ENCODE measurements at regions not wholly inside any gene's neighbourhood (a gene's known extent, or its start where the extent isn't known, plus 50 kb on each side); places are given as distances from the start of the nearest gene placed in this dataset.

DNA sequence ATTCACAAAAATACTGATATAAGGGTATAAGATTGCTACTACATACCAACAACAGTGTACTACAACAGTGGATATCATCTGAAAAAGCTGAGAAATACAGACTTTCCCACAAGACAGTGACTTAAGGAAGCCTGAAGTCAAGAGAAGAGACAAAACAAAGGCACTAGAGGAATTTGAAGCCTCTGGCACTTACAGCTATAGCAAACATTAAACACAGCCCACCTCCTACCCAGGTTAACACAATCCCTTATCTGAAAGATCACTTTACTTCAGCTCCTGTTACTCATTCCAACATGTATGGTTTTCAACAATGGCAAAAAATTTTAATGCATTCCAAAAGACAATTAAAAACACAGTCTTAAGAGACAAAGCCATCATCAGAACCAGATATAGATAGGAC, 388.5 kb downstream of the JRKL start:
- peaks cover 5% of the 10 kb centered on the region; the same call in 1 of the 2 replicates for H3K4me1 Mint-ChIP-seq (ENCODE audit: low read depth)
- no peak overlapping the region for H3K4me3 Mint-ChIP-seq
- H3K27ac Mint-ChIP-seq = no peak overlapping the region
- H3K36me3 Mint-ChIP-seq (ENCODE audit: low read depth) = no peaks in the 10 kb centered on the region
- no peaks in the 10 kb centered on the region for H3K9me3 Mint-ChIP-seq
- DNase-seq = no peak
- H3K27me3 Mint-ChIP-seq (ENCODE audit: insufficient read depth) = no peaks in the 10 kb centered on the region; the same call in none of the 2 replicates
- no peak for TF ChIP-seq CTCF (IDR thresholded peaks at IDR 0.05)

DNA sequence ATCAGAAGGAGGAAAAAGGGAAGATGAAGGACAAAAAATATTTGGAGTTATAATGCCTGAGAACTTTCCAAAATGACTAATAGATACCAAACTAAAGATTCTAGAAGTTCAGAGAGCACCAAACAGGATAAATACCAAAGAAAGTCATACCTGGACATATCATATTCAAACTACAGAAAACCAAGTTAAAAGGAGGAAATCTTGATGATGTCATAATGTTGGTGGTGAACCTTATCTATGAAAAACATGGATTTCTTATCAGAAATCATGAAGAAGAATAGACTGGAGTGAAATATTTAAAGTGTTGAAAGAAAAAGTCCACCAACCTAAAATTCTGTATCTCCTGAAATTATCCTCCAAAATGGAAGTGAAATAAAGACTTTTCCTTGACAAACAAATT, 389.2 kb downstream of the JRKL start:
- Mint-ChIP-seq H3K4me3 (no peak overlapping the region), H3K27ac (no peak overlapping the region), H3K27me3 (ENCODE audit: insufficient read depth) (no peaks in the 10 kb centered on the region; the same call in none of the 2 replicates), H3K9me3 (no peaks in the 10 kb centered on the region), H3K36me3 (ENCODE audit: low read depth) (no peaks in the 10 kb centered on the region), H3K4me1 (ENCODE audit: low read depth) (peaks cover 5% of the 10 kb centered on the region; the same call in 1 of the 2 replicates)
- no peak for TF ChIP-seq CTCF (IDR thresholded peaks at IDR 0.05)
- no peak for DNase-seq

GRCh38 chr11:96781082-96781481, 391.3 kb downstream of the JRKL start:
- Mint-ChIP-seq H3K27ac (no peak overlapping the region), H3K36me3 (ENCODE audit: low read depth) (no peaks in the 10 kb centered on the region)
- DNase-seq = no peak

GRCh38 chr11:96782632-96783031, 392.8 kb downstream of the JRKL start:
- no peak overlapping the region for H3K27ac Mint-ChIP-seq
- peaks cover 2% of the 10 kb centered on the region for H3K27me3 Mint-ChIP-seq (ENCODE audit: insufficient read depth)
- DNase-seq = no peak
- H3K9me3 Mint-ChIP-seq = no peaks in the 10 kb centered on the region
- H3K36me3 Mint-ChIP-seq (ENCODE audit: low read depth) = no peaks in the 10 kb centered on the region
- TF ChIP-seq CTCF (IDR thresholded peaks at IDR 0.05) = no peak
- H3K4me3 Mint-ChIP-seq = no peak overlapping the region
- peaks cover 5% of the 10 kb centered on the region; the same call in 1 of the 2 replicates for H3K4me1 Mint-ChIP-seq (ENCODE audit: low read depth)

More at GRCh38 chr11:96781082-96781481, 391.3 kb downstream of the JRKL start:
- peaks cover 5% of the 10 kb centered on the region; the same call in 1 of the 2 replicates for H3K4me1 Mint-ChIP-seq (ENCODE audit: low read depth)
- H3K9me3 Mint-ChIP-seq = no peaks in the 10 kb centered on the region
- H3K27me3 Mint-ChIP-seq (ENCODE audit: insufficient read depth) = peaks cover 2% of the 10 kb centered on the region
- H3K4me3 Mint-ChIP-seq = no peak overlapping the region
- no peak for TF ChIP-seq CTCF (IDR thresholded peaks at IDR 0.05)

DNA sequence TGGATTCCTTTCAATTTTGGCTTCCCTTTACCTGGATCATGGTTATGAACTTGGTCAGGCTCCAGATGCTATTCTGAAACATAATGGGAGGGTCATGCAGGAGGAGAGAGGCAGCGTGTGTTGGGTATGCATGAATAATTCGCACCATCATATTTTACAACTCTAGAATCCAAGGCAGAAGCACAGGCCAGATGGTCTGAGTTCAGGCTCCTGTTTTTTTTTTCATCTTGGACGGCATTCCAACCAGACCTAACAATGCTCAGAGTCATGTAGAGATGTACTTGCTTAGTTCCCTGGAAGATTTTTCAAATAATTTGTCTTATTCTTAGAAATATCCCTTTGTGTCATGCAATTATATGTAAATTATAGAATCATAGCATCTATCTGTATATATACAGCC, 393.5 kb downstream of the JRKL start:
- Mint-ChIP-seq H3K4me3 (no peak overlapping the region), H3K36me3 (ENCODE audit: low read depth) (no peaks in the 10 kb centered on the region), H3K9me3 (no peaks in the 10 kb centered on the region), H3K27me3 (ENCODE audit: insufficient read depth) (peaks cover 2% of the 10 kb centered on the region), H3K4me1 (ENCODE audit: low read depth) (peaks cover 5% of the 10 kb centered on the region; the same call in 1 of the 2 replicates), H3K27ac (no peak overlapping the region)
- TF ChIP-seq CTCF (IDR thresholded peaks at IDR 0.05) = no peak
- DNase-seq = no peak

GRCh38 chr11:96785073-96785472, 395.3 kb downstream of the JRKL start:
- no peak for TF ChIP-seq CTCF (IDR thresholded peaks at IDR 0.05)
- Mint-ChIP-seq H3K4me1 (ENCODE audit: low read depth) (peaks cover 5% of the 10 kb centered on the region; the same call in 1 of the 2 replicates), H3K36me3 (ENCODE audit: low read depth) (no peaks in the 10 kb centered on the region), H3K27me3 (ENCODE audit: insufficient read depth) (peaks cover 2% of the 10 kb centered on the region), H3K27ac (no peak overlapping the region), H3K4me3 (no peak overlapping the region), H3K9me3 (no peaks in the 10 kb centered on the region)
- no peak for DNase-seq
